BLaER1 (cell line): ENCODE measurements at regions not wholly inside any gene's neighbourhood (a gene's known extent, or its start where the extent isn't known, plus 50 kb on each side); places are given as distances from the start of the nearest gene placed in this dataset.

Experiments
- H3K27ac ChIP-seq: shearing (Covaris generic); formaldehyde crosslinking; 2 replicates; pipeline ENCODE4 v1.8.1; 2022
- H3K27me3 ChIP-seq: shearing (Covaris generic); formaldehyde crosslinking; 2 replicates; pipeline ENCODE4 v1.8.1; 2022
- H3K36me3 ChIP-seq: shearing (Covaris generic); formaldehyde crosslinking; 2 replicates; pipeline ENCODE4 v1.8.1; 2022
- H3K4me1 ChIP-seq: shearing (Covaris generic); formaldehyde crosslinking; 2 replicates; pipeline ENCODE4 v1.8.1; 2022
- H3K4me2 ChIP-seq: shearing (Covaris generic); formaldehyde crosslinking; 2 replicates; pipeline ENCODE4 v1.8.1; 2022
- H3K4me3 ChIP-seq: shearing (Covaris generic); formaldehyde crosslinking; 2 replicates; pipeline ENCODE4 v1.8.1; 2022
- H3K9ac ChIP-seq: shearing (Covaris generic); formaldehyde crosslinking; 2 replicates; pipeline ENCODE4 v1.8.1; 2022
- H3K9me3 ChIP-seq: shearing (Covaris generic); formaldehyde crosslinking; 2 replicates; pipeline ENCODE4 v1.8.1; 2022
- H4K20me1 ChIP-seq: shearing (Covaris generic); formaldehyde crosslinking; 2 replicates; pipeline ENCODE4 v1.8.1; 2022
- Cebpa-rat ChIP-seq: shearing (Covaris generic); IDR thresholded peaks from 2 replicates; pipeline ENCODE4 v1.8.1; 2022

- Histone ChIP-seq H3K9me3 (no peaks in the 10 kb centered on the region), H3K27ac (no peak overlapping the region), H3K36me3 (no peaks in the 10 kb centered on the region), H3K4me1 (no peaks in the 10 kb centered on the region), H3K4me2 (no peak overlapping the region), H3K27me3 (no peaks in the 10 kb centered on the region), H4K20me1 (no peaks in the 10 kb centered on the region), H3K4me3 (no peak overlapping the region), H3K9ac (no peak overlapping the region)
- TF ChIP-seq Cebpa-rat: no peak
These were observed 885.2 kb upstream of the SLITRK6 start for GRCh38 chr13:86684402-86684801.

- Histone ChIP-seq H3K4me2 (no peak overlapping the region), H3K9ac (no peak overlapping the region), H3K27ac (no peak overlapping the region), H3K4me1 (no peaks in the 10 kb centered on the region), H4K20me1 (no peaks in the 10 kb centered on the region), H3K27me3 (no peaks in the 10 kb centered on the region), H3K9me3 (no peaks in the 10 kb centered on the region), H3K36me3 (no peaks in the 10 kb centered on the region), H3K4me3 (no peak overlapping the region)
- TF ChIP-seq Cebpa-rat: no peak
These were observed 890.7 kb upstream of the SLITRK6 start for GRCh38 chr13:86689911-86690310.

GRCh38 chr13:86692291-86692690 is 893.1 kb upstream of the SLITRK6 start:
- Histone ChIP-seq H3K4me1 (no peaks in the 10 kb centered on the region), H3K27me3 (no peaks in the 10 kb centered on the region), H4K20me1 (no peaks in the 10 kb centered on the region), H3K9ac (no peak overlapping the region), H3K9me3 (no peaks in the 10 kb centered on the region), H3K36me3 (no peaks in the 10 kb centered on the region), H3K27ac (no peak overlapping the region), H3K4me3 (no peak overlapping the region), H3K4me2 (no peak overlapping the region)
- TF ChIP-seq Cebpa-rat: no peak

GRCh38 chr13:86710013-86710412 is 910.8 kb upstream of the SLITRK6 start:
- Histone ChIP-seq H3K27me3 (no peaks in the 10 kb centered on the region), H4K20me1 (no peaks in the 10 kb centered on the region), H3K36me3 (no peaks in the 10 kb centered on the region), H3K4me1 (0 out of 2 replicates have a peak, but pooled peaks cover 6% of the 10 kb centered on the region), H3K9me3 (no peaks in the 10 kb centered on the region), H3K27ac (no peak overlapping the region), H3K4me3 (no peak overlapping the region), H3K4me2 (no peak overlapping the region), H3K9ac (no peak overlapping the region)
- TF ChIP-seq Cebpa-rat: no peak

GRCh38 chr13:86710896-86711295 is 911.7 kb upstream of the SLITRK6 start:
- TF ChIP-seq Cebpa-rat: no peak
- Histone ChIP-seq H3K36me3 (no peaks in the 10 kb centered on the region), H3K4me1 (0 out of 2 replicates have a peak, but pooled peaks cover 6% of the 10 kb centered on the region), H3K4me3 (no peak overlapping the region), H4K20me1 (no peaks in the 10 kb centered on the region), H3K9ac (no peak overlapping the region), H3K27me3 (no peaks in the 10 kb centered on the region), H3K9me3 (no peaks in the 10 kb centered on the region), H3K27ac (no peak overlapping the region), H3K4me2 (no peak overlapping the region)

- H3K4me3 ChIP-seq: no peak overlapping the region
- no peaks in the 10 kb centered on the region for H3K9me3 ChIP-seq
- H3K4me1 ChIP-seq: 0 out of 2 replicates have a peak, but pooled peaks cover 6% of the 10 kb centered on the region
- no peak for TF ChIP-seq Cebpa-rat
- H4K20me1 ChIP-seq: no peaks in the 10 kb centered on the region
- no peaks in the 10 kb centered on the region for H3K36me3 ChIP-seq
- H3K4me2 ChIP-seq: no peak overlapping the region
- H3K27me3 ChIP-seq: no peaks in the 10 kb centered on the region
- no peak overlapping the region for H3K27ac ChIP-seq
- no peak overlapping the region for H3K9ac ChIP-seq
These were observed 915.3 kb upstream of the SLITRK6 start for GRCh38 chr13:86714495-86714894.

GRCh38 chr13:86725105-86725504 is 925.9 kb upstream of the SLITRK6 start:
- Histone ChIP-seq H3K9me3 (no peaks in the 10 kb centered on the region), H3K4me3 (no peak overlapping the region), H3K4me2 (no peak overlapping the region), H3K9ac (no peak overlapping the region), H3K4me1 (no peaks in the 10 kb centered on the region), H3K27ac (no peak overlapping the region), H3K27me3 (no peaks in the 10 kb centered on the region), H4K20me1 (no peaks in the 10 kb centered on the region), H3K36me3 (no peaks in the 10 kb centered on the region)
- TF ChIP-seq Cebpa-rat: no peak

- Histone ChIP-seq H3K27me3 (no peaks in the 10 kb centered on the region), H3K36me3 (no peaks in the 10 kb centered on the region), H3K27ac (no peak overlapping the region), H3K9ac (no peak overlapping the region), H3K4me3 (no peak overlapping the region), H3K4me1 (peaks cover 9% of the 10 kb centered on the region), H3K4me2 (no peak overlapping the region), H3K9me3 (no peaks in the 10 kb centered on the region), H4K20me1 (no peaks in the 10 kb centered on the region)
- no peak for TF ChIP-seq Cebpa-rat
These were observed 930.0 kb upstream of the SLITRK6 start for GRCh38 chr13:86729206-86729605.

- Histone ChIP-seq H3K4me2 (peak overlapping the region; percentile 51), H3K9me3 (peaks cover 4% of the 10 kb centered on the region; the same call in 1 of the 2 replicates), H3K4me3 (no peak overlapping the region), H3K27ac (no peak overlapping the region), H4K20me1 (no peaks in the 10 kb centered on the region), H3K27me3 (no peaks in the 10 kb centered on the region), H3K9ac (no peak overlapping the region), H3K36me3 (no peaks in the 10 kb centered on the region), H3K4me1 (peaks cover 9% of the 10 kb centered on the region)
- no peak for TF ChIP-seq Cebpa-rat
These were observed 932.8 kb upstream of the SLITRK6 start for GRCh38 chr13:86731987-86732386.

- Histone ChIP-seq H3K4me2 (no peak overlapping the region), H3K27ac (no peak overlapping the region), H3K9ac (no peak overlapping the region), H3K4me1 (no peaks in the 10 kb centered on the region), H4K20me1 (no peaks in the 10 kb centered on the region), H3K36me3 (no peaks in the 10 kb centered on the region), H3K4me3 (no peak overlapping the region), H3K9me3 (peaks cover 10% of the 10 kb centered on the region; the same call in 1 of the 2 replicates), H3K27me3 (no peaks in the 10 kb centered on the region)
- TF ChIP-seq Cebpa-rat: no peak
These were observed 933.7 kb upstream of the SLITRK5 start for GRCh38 chr13:86737334-86737932.
